NCI-H345 (cell line): ENCODE measurements at regions not wholly inside any gene's neighbourhood (a gene's known extent, or its start where the extent isn't known, plus 50 kb on each side); places are given as distances from the start of the nearest gene placed in this dataset.

Experiments
- DNase-seq: peaks from one replicate; lab custom pipeline; 2025; lab: John Stamatoyannopoulos, UW

- no peak for DNase-seq
Measured at GRCh38 chr2:150047620-150048222, 439.7 kb downstream of the RND3 start.

- no peak for DNase-seq
Measured at GRCh38 chr2:150046810-150047209, 440.7 kb downstream of the RND3 start.

GRCh38 chr2:150046211-150046610 lies 441.3 kb downstream of the RND3 start:
- no peak for DNase-seq

GRCh38 chr2:150045601-150046000 lies 441.9 kb downstream of the RND3 start:
- DNase-seq: no peak

GRCh38 chr2:150043172-150043500 lies 444.3 kb downstream of the RND3 start:
- DNase-seq: peak; percentile 75

GRCh38 chr2:150042500-150043171 lies 444.8 kb downstream of the RND3 start:
- no peak for DNase-seq

GRCh38 chr2:150041722-150042425 lies 445.6 kb downstream of the RND3 start:
- no peak for DNase-seq

GRCh38 chr2:150036622-150037021 lies 449.0 kb upstream of the MMADHC start:
- DNase-seq: no peak

GRCh38 chr2:150034665-150035064 lies 447.1 kb upstream of the MMADHC start:
- DNase-seq: no peak

GRCh38 chr2:150030436-150031190 lies 443.0 kb upstream of the MMADHC start:
- DNase-seq: no peak

GRCh38 chr2:150028322-150028721 lies 440.7 kb upstream of the MMADHC start:
- DNase-seq: no peak

GRCh38 chr2:150027164-150027563 lies 439.6 kb upstream of the MMADHC start:
- DNase-seq: no peak

- no peak for DNase-seq
Measured at GRCh38 chr2:150023663-150024062, 436.1 kb upstream of the MMADHC start.

- no peak for DNase-seq
Measured at GRCh38 chr2:150023044-150023443, 435.5 kb upstream of the MMADHC start.

GRCh38 chr2:150020937-150021673 lies 433.5 kb upstream of the MMADHC start:
- no peak for DNase-seq

- DNase-seq: no peak
Measured at GRCh38 chr2:150020221-150020620, 432.6 kb upstream of the MMADHC start.

GRCh38 chr2:150019063-150019462 lies 431.5 kb upstream of the MMADHC start:
- no peak for DNase-seq

- no peak for DNase-seq
Measured at GRCh38 chr2:150012986-150013385, 425.4 kb upstream of the MMADHC start.

GRCh38 chr2:150011161-150011730 lies 423.7 kb upstream of the MMADHC start:
- no peak for DNase-seq

GRCh38 chr2:150008901-150009300 lies 421.3 kb upstream of the MMADHC start:
- no peak for DNase-seq

- DNase-seq: no peak
Measured at GRCh38 chr2:150007815-150008430, 420.3 kb upstream of the MMADHC start.
